Activated naive CD4-positive, alpha-beta T cell treated with anti-CD3 and anti-CD28 coated beads for 36 hours (primary cell): ENCODE measurements at regions not wholly inside any gene's neighbourhood (a gene's known extent, or its start where the extent isn't known, plus 50 kb on each side); places are given as distances from the start of the nearest gene placed in this dataset.

Source experiments
- CTCF ChIA-PET: fragments of 350-600 bp; sonication (Branson Sonifier 250); formaldehyde crosslinking; loops from one replicate; lab custom pipeline; 2021; ENCODE audit warnings: antibody characterized with exemption; lab: Charles Lee
- DNase-seq: peaks from one replicate; pipeline ENCODE4 v3.0.0-alpha.2; 2020
- H3K27ac Mint-ChIP-seq: one replicate; pipeline ENCODE4 v1.8.0; 2021; ENCODE audit warnings: mild to moderate bottlenecking, mixed read lengths
- H3K27me3 Mint-ChIP-seq: one replicate; pipeline ENCODE4 v1.8.0; 2021; ENCODE audit warnings: low read depth, mixed read lengths
- H3K36me3 Mint-ChIP-seq: one replicate; pipeline ENCODE4 v1.8.0; 2021; ENCODE audit warnings: low read depth, mixed read lengths
- H3K4me1 Mint-ChIP-seq: one replicate; pipeline ENCODE4 v1.8.0; 2021; ENCODE audit warnings: low read depth, mixed read lengths
- H3K4me3 Mint-ChIP-seq: one replicate; pipeline ENCODE4 v1.8.0; 2021; ENCODE audit warnings: mild to moderate bottlenecking, moderate library complexity, mixed read lengths
- H3K9me3 Mint-ChIP-seq: one replicate; pipeline ENCODE4 v1.8.0; 2021; ENCODE audit warnings: mixed read lengths
- intact Hi-C: fragments of 100-400 bp; cut with micrococcal nuclease; formaldehyde crosslinking; loops from one replicate; pipeline ENCODE4 v1.15.1; 2023

DNA sequence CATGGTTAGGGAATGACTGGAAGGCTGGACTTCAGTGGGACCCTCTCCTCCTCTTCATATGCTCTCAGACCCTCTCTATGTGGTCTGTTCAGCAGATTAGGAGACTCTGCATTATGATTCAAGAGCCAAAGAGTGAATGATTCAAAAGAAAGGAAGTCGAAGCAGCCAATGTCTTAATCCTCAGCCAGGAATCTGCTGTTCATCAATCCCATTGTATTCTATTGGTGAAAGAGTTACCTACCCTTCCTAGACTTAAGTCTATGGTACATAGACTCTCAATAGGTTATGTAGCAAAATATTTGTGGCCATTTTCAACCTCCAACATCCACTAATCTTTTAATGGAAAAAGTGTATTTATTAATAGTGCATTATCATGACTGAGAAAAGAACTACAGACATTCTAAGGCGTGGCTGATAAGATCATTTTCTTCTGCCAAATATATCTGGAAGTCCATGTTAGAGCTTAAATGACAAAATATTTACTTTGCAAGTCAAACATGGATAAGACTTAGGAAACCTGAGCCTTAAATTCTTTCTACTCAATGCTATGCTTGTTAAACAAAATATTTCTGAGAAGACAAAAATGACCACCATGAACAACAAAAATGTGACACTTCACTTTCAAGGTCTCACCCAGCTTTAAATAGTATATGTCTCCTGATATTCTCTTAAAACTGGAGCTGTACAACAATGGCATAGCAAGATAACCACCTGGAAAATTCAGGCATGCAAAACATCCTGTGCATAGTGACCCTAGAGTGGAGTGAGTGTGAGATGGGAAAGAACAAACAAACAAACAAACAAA, 1100.6 kb downstream of the GALC start:
- Mint-ChIP-seq H3K27ac (no peak overlapping the region), H3K27me3 (no peaks in the 10 kb centered on the region), H3K4me3 (no peak overlapping the region), H3K36me3 (no peaks in the 10 kb centered on the region), H3K4me1 (no peaks in the 10 kb centered on the region), H3K9me3 (peaks cover 5% of the 10 kb centered on the region)
- CTCF ChIA-PET = no interaction called here
- no peak for DNase-seq
- intact Hi-C loops = no loop called here

DNA sequence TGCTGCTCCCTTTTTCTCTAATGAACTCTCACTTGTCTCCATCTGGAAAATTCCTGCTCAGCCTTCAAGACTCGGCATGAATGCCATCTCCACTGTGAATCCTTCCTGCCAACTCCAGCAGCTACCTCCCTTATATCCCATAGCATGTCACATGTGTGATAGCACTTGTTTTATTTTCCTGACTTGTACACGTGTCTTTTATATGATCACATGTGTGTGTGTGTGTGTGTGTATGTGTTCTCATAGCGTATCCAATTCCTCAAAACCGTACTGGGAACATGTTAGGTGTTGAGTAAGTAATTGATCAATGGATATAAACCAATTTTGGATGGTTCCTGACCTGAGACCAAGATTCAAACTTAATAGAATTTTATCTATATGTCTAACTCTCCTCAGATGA, 1107.7 kb downstream of the GALC start:
- Mint-ChIP-seq H3K9me3 (peaks cover 6% of the 10 kb centered on the region), H3K27ac (no peak overlapping the region), H3K27me3 (no peaks in the 10 kb centered on the region), H3K4me1 (no peaks in the 10 kb centered on the region), H3K4me3 (no peak overlapping the region), H3K36me3 (no peaks in the 10 kb centered on the region)
- DNase-seq = no peak
- CTCF ChIA-PET = no interaction called here
- intact Hi-C loops = no loop called here

DNA sequence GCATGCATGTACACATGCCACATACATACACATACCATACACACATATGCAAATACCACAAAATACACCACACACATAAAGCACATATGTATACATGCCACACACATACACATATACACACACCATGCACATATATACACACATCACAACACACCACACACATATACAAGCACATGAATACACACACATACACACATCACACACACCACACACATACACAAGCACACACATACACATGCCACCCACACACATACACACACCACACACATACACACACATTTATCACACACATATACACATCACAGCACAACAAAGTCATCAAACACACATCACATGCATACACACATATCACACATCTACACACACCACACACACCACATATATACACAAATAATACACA, 1108.5 kb downstream of the GALC start:
- no peak for DNase-seq
- H3K36me3 Mint-ChIP-seq = no peaks in the 10 kb centered on the region
- CTCF ChIA-PET = no interaction called here
- no peak overlapping the region for H3K4me3 Mint-ChIP-seq
- intact Hi-C loops = no loop called here
- H3K27me3 Mint-ChIP-seq = no peaks in the 10 kb centered on the region
- H3K9me3 Mint-ChIP-seq = peaks cover 6% of the 10 kb centered on the region
- H3K4me1 Mint-ChIP-seq = no peaks in the 10 kb centered on the region
- no peak overlapping the region for H3K27ac Mint-ChIP-seq

DNA sequence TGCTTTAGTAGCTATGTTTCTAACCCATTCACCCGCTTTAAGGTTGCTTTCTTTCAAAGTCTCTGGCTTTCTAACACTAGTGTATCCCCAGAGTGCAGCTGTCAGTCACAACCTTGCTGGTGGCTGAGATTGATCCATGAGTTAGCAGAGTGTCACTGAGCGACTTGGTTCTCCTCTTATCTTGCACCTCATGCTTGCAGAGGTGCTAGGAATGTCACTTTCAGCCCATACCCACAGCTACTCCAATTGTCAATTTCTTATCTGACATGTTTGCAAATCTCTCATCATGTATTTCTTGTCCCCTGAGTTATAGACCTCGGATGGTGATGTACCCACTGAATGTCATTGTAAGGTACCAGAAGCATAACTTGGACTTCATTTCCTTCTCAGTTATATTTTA, 1110.2 kb downstream of the GALC start:
- H3K27me3 Mint-ChIP-seq = no peaks in the 10 kb centered on the region
- H3K36me3 Mint-ChIP-seq = no peaks in the 10 kb centered on the region
- intact Hi-C loops = no loop called here
- peaks cover 6% of the 10 kb centered on the region for H3K9me3 Mint-ChIP-seq
- no peak for DNase-seq
- no peak overlapping the region for H3K27ac Mint-ChIP-seq
- H3K4me3 Mint-ChIP-seq = no peak overlapping the region
- no peaks in the 10 kb centered on the region for H3K4me1 Mint-ChIP-seq
- CTCF ChIA-PET = no interaction called here

DNA sequence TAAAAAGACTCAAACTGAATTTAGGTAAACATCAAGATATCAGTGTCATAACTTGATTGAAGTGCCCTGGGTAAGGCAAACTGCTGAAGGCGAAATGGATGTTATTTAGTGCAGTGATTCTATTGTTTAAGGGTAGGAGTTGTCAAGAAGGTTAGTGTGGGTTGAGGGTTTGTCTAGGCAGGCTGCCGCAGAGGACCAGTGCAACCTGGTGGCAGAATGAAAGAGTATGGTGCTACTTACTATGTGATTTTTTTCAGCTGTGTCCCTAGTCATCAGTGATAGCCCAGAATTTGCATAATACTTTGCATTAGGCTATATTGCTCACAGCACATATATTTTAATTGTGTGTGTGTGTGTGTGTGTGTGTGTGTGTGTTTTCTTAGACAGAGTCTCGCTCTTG, 1127.0 kb downstream of the GALC start:
- no peak overlapping the region for H3K27ac Mint-ChIP-seq
- no peaks in the 10 kb centered on the region for H3K27me3 Mint-ChIP-seq

DNA sequence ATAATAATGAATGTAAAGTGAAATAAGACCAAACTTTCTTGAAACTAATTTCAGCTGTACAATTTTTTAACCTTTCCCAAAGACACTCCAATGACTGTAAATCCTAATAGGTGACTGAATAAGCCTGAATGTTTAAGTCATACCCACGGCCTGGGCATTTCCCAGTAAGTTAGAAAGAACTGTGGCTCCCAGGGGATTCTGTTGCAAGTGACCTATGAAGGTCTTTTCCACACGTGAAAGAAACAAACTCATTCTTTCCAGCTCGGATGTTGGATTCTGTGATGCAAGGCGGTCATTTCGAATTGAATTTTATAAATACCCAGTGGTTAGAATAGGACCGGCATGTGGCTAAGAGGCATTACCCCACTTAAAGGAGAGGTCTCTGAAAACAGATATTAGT, 1134.4 kb downstream of the GALC start:
- Mint-ChIP-seq H3K4me3 (no peak overlapping the region), H3K27me3 (no peaks in the 10 kb centered on the region), H3K36me3 (no peaks in the 10 kb centered on the region), H3K4me1 (no peaks in the 10 kb centered on the region), H3K27ac (no peak overlapping the region), H3K9me3 (peaks cover 1% of the 10 kb centered on the region)
- CTCF ChIA-PET = no interaction called here
- no peak for DNase-seq
- intact Hi-C loops = no loop called here

More for the DNA sequence above, 1127.0 kb downstream of the GALC start:
- intact Hi-C loops = no loop called here
- no peaks in the 10 kb centered on the region for H3K36me3 Mint-ChIP-seq
- H3K4me1 Mint-ChIP-seq = no peaks in the 10 kb centered on the region
- peaks cover 3% of the 10 kb centered on the region for H3K9me3 Mint-ChIP-seq
- DNase-seq = no peak
- CTCF ChIA-PET = no interaction called here
- H3K4me3 Mint-ChIP-seq = no peak overlapping the region

DNA sequence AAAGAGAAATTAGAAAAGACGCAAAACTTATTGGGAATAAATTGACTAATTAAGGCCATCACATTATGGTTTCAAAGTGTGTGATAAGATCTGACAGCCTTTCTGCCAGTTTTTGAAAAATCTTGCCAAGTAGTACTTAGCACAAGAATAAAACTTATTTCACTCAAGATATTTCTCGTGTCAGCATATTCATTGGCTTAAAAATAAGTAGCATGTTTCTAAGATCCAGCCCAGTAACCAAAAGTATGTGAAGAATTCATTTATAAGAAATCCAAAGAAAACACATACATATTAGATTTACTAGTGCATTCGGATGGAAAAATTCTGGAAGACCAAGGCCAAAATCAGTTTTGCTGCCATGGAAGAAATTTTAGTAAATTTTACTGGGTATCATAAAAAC, 1135.0 kb downstream of the GALC start:
- Mint-ChIP-seq H3K4me3 (no peak overlapping the region), H3K4me1 (no peaks in the 10 kb centered on the region), H3K27me3 (no peaks in the 10 kb centered on the region), H3K9me3 (peaks cover 1% of the 10 kb centered on the region), H3K27ac (no peak overlapping the region), H3K36me3 (no peaks in the 10 kb centered on the region)
- CTCF ChIA-PET = no interaction called here
- intact Hi-C loops = no loop called here
- no peak for DNase-seq

DNA sequence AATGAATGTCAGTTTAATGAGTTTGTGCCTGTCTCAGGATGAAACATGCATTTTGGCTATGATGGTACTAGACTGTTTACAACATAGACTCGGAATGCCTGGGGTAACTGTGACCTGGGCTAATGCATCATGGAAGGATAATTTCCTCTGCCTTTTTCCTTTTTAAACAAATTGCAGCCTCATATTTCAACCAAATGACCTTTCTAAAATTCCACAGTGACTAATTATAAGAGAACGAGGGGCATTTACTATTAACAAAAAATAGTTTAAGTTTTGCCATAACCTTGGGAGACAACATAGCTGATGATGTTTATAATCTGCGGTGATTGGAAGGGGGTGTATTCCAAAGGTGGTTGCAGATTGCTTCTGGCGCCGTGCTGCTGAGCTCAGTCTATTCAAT, 1140.5 kb downstream of the GALC start:
- intact Hi-C loops = no loop called here
- no peaks in the 10 kb centered on the region for H3K27me3 Mint-ChIP-seq
- H3K27ac Mint-ChIP-seq = no peak overlapping the region
- no peaks in the 10 kb centered on the region for H3K4me1 Mint-ChIP-seq
- no peaks in the 10 kb centered on the region for H3K36me3 Mint-ChIP-seq
- no peak overlapping the region for H3K4me3 Mint-ChIP-seq
- DNase-seq = no peak
- no peaks in the 10 kb centered on the region for H3K9me3 Mint-ChIP-seq
- CTCF ChIA-PET = no interaction called here

DNA sequence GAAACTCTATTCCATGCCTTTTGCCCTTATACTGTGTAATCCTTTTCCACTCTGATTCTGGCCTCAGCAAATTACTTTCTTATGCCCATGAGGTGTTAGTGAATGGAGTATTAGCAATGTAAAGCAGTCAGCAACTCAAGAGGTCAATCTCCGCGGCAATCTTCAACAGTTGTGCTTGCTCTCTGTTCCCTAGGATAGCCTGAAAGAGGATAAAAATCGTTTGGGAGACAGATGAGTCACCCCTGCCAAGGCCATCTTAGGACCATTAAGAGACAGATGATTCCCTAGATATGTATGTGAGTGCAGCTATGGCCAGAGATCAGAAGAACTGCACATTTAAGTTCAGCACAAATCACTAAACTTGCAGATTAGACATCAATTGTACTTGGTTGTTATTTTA, 1145.8 kb downstream of the GALC start:
- Mint-ChIP-seq H3K4me3 (no peak overlapping the region), H3K27me3 (no peaks in the 10 kb centered on the region), H3K36me3 (no peaks in the 10 kb centered on the region), H3K4me1 (no peaks in the 10 kb centered on the region), H3K27ac (no peak overlapping the region), H3K9me3 (peaks cover 1% of the 10 kb centered on the region)
- intact Hi-C loops = no loop called here
- CTCF ChIA-PET = no interaction called here
- no peak for DNase-seq

DNA sequence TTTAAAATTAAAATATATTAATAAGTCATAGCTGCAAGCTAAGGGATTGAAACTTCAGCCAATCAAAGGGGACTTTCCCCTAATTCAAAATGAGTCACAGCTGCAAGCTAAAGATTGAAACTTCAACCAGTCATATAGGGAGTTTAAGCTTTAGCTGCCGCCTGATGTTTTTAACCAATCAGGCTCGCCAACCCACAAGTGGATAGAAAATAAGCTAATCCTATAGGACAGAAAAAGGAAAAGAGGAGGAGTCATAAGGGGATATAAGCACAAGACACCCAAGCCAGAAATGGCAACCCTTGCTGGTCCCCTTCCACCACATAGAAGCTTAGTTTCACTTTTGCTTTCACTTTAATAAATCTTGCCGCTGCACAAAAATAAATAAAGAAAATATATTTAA, 1154.6 kb downstream of the GALC start:
- no peaks in the 10 kb centered on the region for H3K4me1 Mint-ChIP-seq
- H3K27ac Mint-ChIP-seq = no peak overlapping the region
- H3K4me3 Mint-ChIP-seq = no peak overlapping the region
- DNase-seq = peak; percentile 11
- intact Hi-C loops = no loop called here
- CTCF ChIA-PET = no interaction called here
- no peaks in the 10 kb centered on the region for H3K27me3 Mint-ChIP-seq
- no peaks in the 10 kb centered on the region for H3K36me3 Mint-ChIP-seq
- H3K9me3 Mint-ChIP-seq = peaks cover 6% of the 10 kb centered on the region

DNA sequence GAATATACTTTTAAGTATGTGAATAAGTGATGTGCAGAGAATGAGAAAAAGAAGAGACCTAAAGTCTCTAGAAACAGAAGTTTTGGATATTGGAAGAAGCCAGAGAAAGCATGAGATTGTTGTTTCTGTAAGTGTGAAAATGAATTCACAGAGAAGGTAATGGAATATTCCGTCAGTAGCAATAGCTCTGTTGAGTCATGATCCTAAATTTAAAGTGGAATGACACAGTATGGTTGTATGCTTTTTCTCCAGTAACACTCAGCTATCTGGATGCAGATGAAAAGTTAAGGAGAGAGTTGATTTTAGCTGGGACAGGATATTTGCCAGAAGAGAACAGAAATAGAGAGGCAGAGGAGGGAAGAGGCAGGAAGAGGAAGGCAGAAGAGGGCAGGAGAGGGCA, 1166.3 kb downstream of the GALC start:
- H3K4me3 Mint-ChIP-seq = no peak overlapping the region
- H3K27ac Mint-ChIP-seq = peak overlapping the region; percentile 54
- H3K36me3 Mint-ChIP-seq = no peaks in the 10 kb centered on the region

DNA sequence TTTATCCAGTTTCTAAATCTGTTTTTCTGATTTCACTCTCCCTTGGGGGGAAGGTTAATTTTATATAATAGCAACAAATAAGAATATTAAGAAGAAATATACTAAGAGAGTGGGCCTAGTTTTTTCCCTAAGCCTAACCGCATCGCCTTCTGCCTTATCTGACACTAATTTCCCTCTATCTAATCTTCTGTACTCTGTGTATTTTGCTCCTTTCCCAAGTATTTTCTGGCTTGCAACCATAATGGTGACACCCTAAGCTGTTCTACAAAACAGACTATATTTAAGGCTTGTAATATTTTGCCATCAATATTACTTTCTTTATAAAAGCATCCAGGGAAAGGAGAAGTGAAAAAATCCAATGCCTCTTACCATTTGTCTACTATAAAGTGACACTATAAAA, 1168.8 kb downstream of the GALC start:
- H3K36me3 Mint-ChIP-seq = no peaks in the 10 kb centered on the region
- no peak overlapping the region for H3K27ac Mint-ChIP-seq
- H3K4me3 Mint-ChIP-seq = no peak overlapping the region
- DNase-seq = no peak
- intact Hi-C loops = no loop called here
- H3K4me1 Mint-ChIP-seq = no peaks in the 10 kb centered on the region
- CTCF ChIA-PET = no interaction called here
- H3K9me3 Mint-ChIP-seq = peaks cover 5% of the 10 kb centered on the region
- H3K27me3 Mint-ChIP-seq = no peaks in the 10 kb centered on the region

More for the DNA sequence above, 1166.3 kb downstream of the GALC start:
- no peak for DNase-seq
- H3K27me3 Mint-ChIP-seq = no peaks in the 10 kb centered on the region
- no peaks in the 10 kb centered on the region for H3K4me1 Mint-ChIP-seq
- H3K9me3 Mint-ChIP-seq = peaks cover 5% of the 10 kb centered on the region
- CTCF ChIA-PET = no interaction called here
- intact Hi-C loops = no loop called here

DNA sequence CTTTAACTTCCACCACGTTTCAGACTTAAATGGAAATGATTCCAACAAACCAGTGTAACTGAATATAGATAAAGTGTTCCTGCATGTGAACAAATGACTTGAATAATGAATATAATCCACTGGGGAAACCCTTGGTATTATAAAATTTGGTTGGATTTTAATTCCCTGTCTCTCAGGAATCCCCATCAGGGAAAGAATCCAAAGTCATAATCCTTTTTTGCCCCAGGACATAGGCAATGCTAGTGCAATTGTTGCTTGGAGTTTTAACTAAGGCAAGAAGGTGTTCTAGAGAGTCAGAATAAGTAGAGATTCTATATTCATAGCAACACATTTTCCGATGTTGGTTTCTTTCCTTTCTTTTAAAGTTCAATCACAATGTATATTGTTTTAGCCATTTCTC, 1169.4 kb downstream of the GALC start:
- Mint-ChIP-seq H3K9me3 (peaks cover 5% of the 10 kb centered on the region), H3K27me3 (no peaks in the 10 kb centered on the region), H3K4me1 (no peaks in the 10 kb centered on the region), H3K4me3 (no peak overlapping the region), H3K36me3 (no peaks in the 10 kb centered on the region), H3K27ac (no peak overlapping the region)
- DNase-seq = no peak
- intact Hi-C loops = no loop called here
- CTCF ChIA-PET = no interaction called here
